SU-DHL-6 (cell line): ENCODE measurements at regions not wholly inside any gene's neighbourhood (a gene's known extent, or its start where the extent isn't known, plus 50 kb on each side); places are given as distances from the start of the nearest gene placed in this dataset.

ENCODE experiments used
- CTCF ChIP-seq: fragments of 200-600 bp; sonication (generic); IDR thresholded peaks from one replicate; pipeline ENCODE4 v1.5.1; 2017; ENCODE audit warnings: antibody characterized with exemption, mild to moderate bottlenecking, low read length, moderate library complexity; ENCODE audit not compliant: insufficient read depth, poor library complexity, severe bottlenecking
- EZH2phosphoT487 ChIP-seq: fragments of 200-600 bp; sonication (generic), shearing (Covaris generic); conservative IDR thresholded peaks from 2 replicates; pipeline ENCODE4 v1.6.1; 2018; ENCODE audit warnings: mild to moderate bottlenecking, antibody characterized with exemption, low read length, moderate library complexity, mixed read lengths

DNA sequence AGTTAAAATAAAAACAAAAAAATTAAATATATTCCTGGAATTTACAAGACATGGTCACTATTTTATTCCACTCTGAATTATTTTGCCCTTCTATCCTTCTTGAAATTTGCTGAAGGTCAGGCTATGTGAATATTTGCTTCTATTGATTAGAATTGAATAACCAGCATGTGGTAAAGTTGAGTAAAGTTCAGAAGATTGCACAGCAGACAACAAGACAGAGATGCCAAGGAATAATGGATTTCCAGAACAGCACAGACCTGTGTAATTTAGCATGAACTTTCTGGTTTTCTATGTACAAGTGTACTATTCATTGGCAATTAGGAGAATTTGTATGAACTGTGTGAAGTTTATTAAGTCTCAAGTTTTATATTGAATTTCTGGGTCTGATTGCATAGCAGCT is 352.4 kb downstream of the TBC1D32 start:
- no peak for TF ChIP-seq CTCF
- no peak for TF ChIP-seq EZH2phosphoT487
